ENCODE measurements at regions not wholly inside any gene's neighbourhood (a gene's known extent, or its start where the extent isn't known, plus 50 kb on each side); places are given as distances from the start of the nearest gene placed in this dataset.

GRCh38 chr5:82854956-82855355 is 222.2 kb downstream of the TMEM167A start:
- H3K27ac ChIP-seq (ENCODE audit: low read length), result no peak overlapping the region
- no peak overlapping the region for H3K4me3 ChIP-seq (ENCODE audit: low read length)
- WGBS (ENCODE audit: insufficient coverage, insufficient read length), result no CpG with 5 or more reads among the region's 3 CpGs
- no peak for DNase-seq (ENCODE audit: low read depth, low spot score)
- H3K4me1 ChIP-seq (ENCODE audit: control insufficient read depth, insufficient read depth, low read length), result no peaks in the 10 kb centered on the region
- H3K36me3 ChIP-seq (ENCODE audit: control insufficient read depth, insufficient read depth, low read length), result no peaks in the 10 kb centered on the region
- no peaks in the 10 kb centered on the region for H3K9me3 ChIP-seq (ENCODE audit: control insufficient read depth, insufficient read depth, low read length)
- H3K27me3 ChIP-seq (ENCODE audit: control insufficient read depth, insufficient read depth, low read length), result no peaks in the 10 kb centered on the region

GRCh38 chr5:82851471-82851870 is 225.7 kb downstream of the TMEM167A start:
- no CpG with 5 or more reads among the region's 3 CpGs for WGBS (ENCODE audit: insufficient coverage, insufficient read length)

GRCh38 chr5:82850393-82850792 is 226.8 kb downstream of the TMEM167A start:
- no peak for DNase-seq (ENCODE audit: low read depth, low spot score)
- Histone ChIP-seq H3K4me1 (ENCODE audit: control insufficient read depth, insufficient read depth, low read length) (no peaks in the 10 kb centered on the region), H3K4me3 (ENCODE audit: low read length) (no peak overlapping the region), H3K36me3 (ENCODE audit: control insufficient read depth, insufficient read depth, low read length) (no peaks in the 10 kb centered on the region), H3K27ac (ENCODE audit: low read length) (no peak overlapping the region), H3K27me3 (ENCODE audit: control insufficient read depth, insufficient read depth, low read length) (no peaks in the 10 kb centered on the region), H3K9me3 (ENCODE audit: control insufficient read depth, insufficient read depth, low read length) (no peaks in the 10 kb centered on the region)
- no CpG with 5 or more reads among the region's 2 CpGs for WGBS (ENCODE audit: insufficient coverage, insufficient read length)

More at GRCh38 chr5:82851471-82851870, 225.7 kb downstream of the TMEM167A start:
- no peak for DNase-seq (ENCODE audit: low read depth, low spot score)
- no peaks in the 10 kb centered on the region for H3K36me3 ChIP-seq (ENCODE audit: control insufficient read depth, insufficient read depth, low read length)
- no peak overlapping the region for H3K27ac ChIP-seq (ENCODE audit: low read length)
- H3K27me3 ChIP-seq (ENCODE audit: control insufficient read depth, insufficient read depth, low read length), result no peaks in the 10 kb centered on the region
- H3K4me1 ChIP-seq (ENCODE audit: control insufficient read depth, insufficient read depth, low read length), result no peaks in the 10 kb centered on the region
- H3K9me3 ChIP-seq (ENCODE audit: control insufficient read depth, insufficient read depth, low read length), result no peaks in the 10 kb centered on the region
- H3K4me3 ChIP-seq (ENCODE audit: low read length), result no peak overlapping the region

GRCh38 chr5:82849885-82850284 is 227.3 kb downstream of the TMEM167A start:
- Histone ChIP-seq H3K4me1 (ENCODE audit: control insufficient read depth, insufficient read depth, low read length) (no peaks in the 10 kb centered on the region), H3K4me3 (ENCODE audit: low read length) (no peak overlapping the region), H3K27ac (ENCODE audit: low read length) (no peak overlapping the region), H3K36me3 (ENCODE audit: control insufficient read depth, insufficient read depth, low read length) (no peaks in the 10 kb centered on the region), H3K9me3 (ENCODE audit: control insufficient read depth, insufficient read depth, low read length) (no peaks in the 10 kb centered on the region), H3K27me3 (ENCODE audit: control insufficient read depth, insufficient read depth, low read length) (no peaks in the 10 kb centered on the region)
- DNase-seq (ENCODE audit: low read depth, low spot score), result no peak

- Histone ChIP-seq H3K36me3 (ENCODE audit: control insufficient read depth, insufficient read depth, low read length) (no peaks in the 10 kb centered on the region), H3K9me3 (ENCODE audit: control insufficient read depth, insufficient read depth, low read length) (no peaks in the 10 kb centered on the region), H3K27me3 (ENCODE audit: control insufficient read depth, insufficient read depth, low read length) (no peaks in the 10 kb centered on the region), H3K4me1 (ENCODE audit: control insufficient read depth, insufficient read depth, low read length) (no peaks in the 10 kb centered on the region), H3K27ac (ENCODE audit: low read length) (no peak overlapping the region), H3K4me3 (ENCODE audit: low read length) (no peak overlapping the region)
- WGBS (ENCODE audit: insufficient coverage, insufficient read length), result no CpG with 5 or more reads among the region's 5 CpGs
- no peak for DNase-seq (ENCODE audit: low read depth, low spot score)
These were observed 229.6 kb downstream of the TMEM167A start for GRCh38 chr5:82847562-82847961.

- no peaks in the 10 kb centered on the region for H3K4me1 ChIP-seq (ENCODE audit: control insufficient read depth, insufficient read depth, low read length)
- H3K36me3 ChIP-seq (ENCODE audit: control insufficient read depth, insufficient read depth, low read length), result 0 out of 2 replicates have a peak, but pooled peaks cover 3% of the 10 kb centered on the region
- no peaks in the 10 kb centered on the region for H3K27me3 ChIP-seq (ENCODE audit: control insufficient read depth, insufficient read depth, low read length)
- H3K27ac ChIP-seq (ENCODE audit: low read length), result no peak overlapping the region
- no CpG with 5 or more reads among the region's 3 CpGs for WGBS (ENCODE audit: insufficient coverage, insufficient read length)
- H3K9me3 ChIP-seq (ENCODE audit: control insufficient read depth, insufficient read depth, low read length), result peaks cover 3% of the 10 kb centered on the region; the same call in 1 of the 2 replicates
- DNase-seq (ENCODE audit: low read depth, low spot score), result no peak
- no peak overlapping the region for H3K4me3 ChIP-seq (ENCODE audit: low read length)
These were observed 237.3 kb downstream of the TMEM167A start for GRCh38 chr5:82839881-82840280.

GRCh38 chr5:82835488-82835887 is 241.7 kb downstream of the TMEM167A start:
- Histone ChIP-seq H3K27me3 (ENCODE audit: control insufficient read depth, insufficient read depth, low read length) (no peaks in the 10 kb centered on the region), H3K36me3 (ENCODE audit: control insufficient read depth, insufficient read depth, low read length) (0 out of 2 replicates have a peak, but pooled peaks cover 3% of the 10 kb centered on the region), H3K4me1 (ENCODE audit: control insufficient read depth, insufficient read depth, low read length) (no peaks in the 10 kb centered on the region), H3K9me3 (ENCODE audit: control insufficient read depth, insufficient read depth, low read length) (peaks cover 3% of the 10 kb centered on the region; the same call in 1 of the 2 replicates), H3K4me3 (ENCODE audit: low read length) (no peak overlapping the region), H3K27ac (ENCODE audit: low read length) (no peak overlapping the region)
- DNase-seq (ENCODE audit: low read depth, low spot score), result no peak

GRCh38 chr5:82834151-82834550 is 243.0 kb downstream of the TMEM167A start:
- H3K27me3 ChIP-seq (ENCODE audit: control insufficient read depth, insufficient read depth, low read length), result no peaks in the 10 kb centered on the region
- H3K27ac ChIP-seq (ENCODE audit: low read length), result no peak overlapping the region
- no peak for DNase-seq (ENCODE audit: low read depth, low spot score)
- H3K36me3 ChIP-seq (ENCODE audit: control insufficient read depth, insufficient read depth, low read length), result 0 out of 2 replicates have a peak, but pooled peaks cover 3% of the 10 kb centered on the region
- no peaks in the 10 kb centered on the region for H3K4me1 ChIP-seq (ENCODE audit: control insufficient read depth, insufficient read depth, low read length)
- no peak overlapping the region for H3K4me3 ChIP-seq (ENCODE audit: low read length)
- H3K9me3 ChIP-seq (ENCODE audit: control insufficient read depth, insufficient read depth, low read length), result peaks cover 3% of the 10 kb centered on the region; the same call in 1 of the 2 replicates

- H3K27ac ChIP-seq (ENCODE audit: low read length), result no peak overlapping the region
- H3K4me3 ChIP-seq (ENCODE audit: low read length), result no peak overlapping the region
- 0 out of 2 replicates have a peak, but pooled peaks cover 3% of the 10 kb centered on the region for H3K36me3 ChIP-seq (ENCODE audit: control insufficient read depth, insufficient read depth, low read length)
- H3K9me3 ChIP-seq (ENCODE audit: control insufficient read depth, insufficient read depth, low read length), result peaks cover 3% of the 10 kb centered on the region; the same call in 1 of the 2 replicates
- WGBS (ENCODE audit: insufficient coverage, insufficient read length), result no CpG with 5 or more reads among the region's 3 CpGs
- no peak for DNase-seq (ENCODE audit: low read depth, low spot score)
- no peaks in the 10 kb centered on the region for H3K4me1 ChIP-seq (ENCODE audit: control insufficient read depth, insufficient read depth, low read length)
- no peaks in the 10 kb centered on the region for H3K27me3 ChIP-seq (ENCODE audit: control insufficient read depth, insufficient read depth, low read length)
These were observed 243.9 kb downstream of the TMEM167A start for GRCh38 chr5:82833277-82833676.

GRCh38 chr5:82832445-82832844 is 244.7 kb downstream of the TMEM167A start:
- Histone ChIP-seq H3K27me3 (ENCODE audit: control insufficient read depth, insufficient read depth, low read length) (no peaks in the 10 kb centered on the region), H3K27ac (ENCODE audit: low read length) (no peak overlapping the region), H3K4me1 (ENCODE audit: control insufficient read depth, insufficient read depth, low read length) (no peaks in the 10 kb centered on the region), H3K4me3 (ENCODE audit: low read length) (no peak overlapping the region), H3K9me3 (ENCODE audit: control insufficient read depth, insufficient read depth, low read length) (peaks cover 3% of the 10 kb centered on the region; the same call in 1 of the 2 replicates), H3K36me3 (ENCODE audit: control insufficient read depth, insufficient read depth, low read length) (0 out of 2 replicates have a peak, but pooled peaks cover 3% of the 10 kb centered on the region)
- WGBS (ENCODE audit: insufficient coverage, insufficient read length), result no CpG with 5 or more reads among the region's 2 CpGs
- no peak for DNase-seq (ENCODE audit: low read depth, low spot score)

- Histone ChIP-seq H3K36me3 (ENCODE audit: control insufficient read depth, insufficient read depth, low read length) (no peaks in the 10 kb centered on the region), H3K4me3 (ENCODE audit: low read length) (no peak overlapping the region), H3K4me1 (ENCODE audit: control insufficient read depth, insufficient read depth, low read length) (no peaks in the 10 kb centered on the region), H3K27me3 (ENCODE audit: control insufficient read depth, insufficient read depth, low read length) (no peaks in the 10 kb centered on the region), H3K27ac (ENCODE audit: low read length) (no peak overlapping the region), H3K9me3 (ENCODE audit: control insufficient read depth, insufficient read depth, low read length) (no peaks in the 10 kb centered on the region)
- whole genome bisulfite sequencing (ENCODE audit: insufficient coverage, insufficient read length), result no CpG with 5 or more reads among the region's 3 CpGs
- DNase-seq (ENCODE audit: low read depth, low spot score), result no peak
These were observed 249.0 kb downstream of the TMEM167A start for GRCh38 chr5:82828211-82828610.

Measured in iPS DF 6.9 (cell line).